ENCODE measurements at regions not wholly inside any gene's neighbourhood (a gene's known extent, or its start where the extent isn't known, plus 50 kb on each side); places are given as distances from the start of the nearest gene placed in this dataset.
A peak's percentile ranks its signal among the peaks of the same experiment; 100 is the strongest.

GRCh38 chr10:9305018-9305655 is 1250.6 kb downstream of the GATA3 start:
- TF ChIP-seq, protein P1, sequence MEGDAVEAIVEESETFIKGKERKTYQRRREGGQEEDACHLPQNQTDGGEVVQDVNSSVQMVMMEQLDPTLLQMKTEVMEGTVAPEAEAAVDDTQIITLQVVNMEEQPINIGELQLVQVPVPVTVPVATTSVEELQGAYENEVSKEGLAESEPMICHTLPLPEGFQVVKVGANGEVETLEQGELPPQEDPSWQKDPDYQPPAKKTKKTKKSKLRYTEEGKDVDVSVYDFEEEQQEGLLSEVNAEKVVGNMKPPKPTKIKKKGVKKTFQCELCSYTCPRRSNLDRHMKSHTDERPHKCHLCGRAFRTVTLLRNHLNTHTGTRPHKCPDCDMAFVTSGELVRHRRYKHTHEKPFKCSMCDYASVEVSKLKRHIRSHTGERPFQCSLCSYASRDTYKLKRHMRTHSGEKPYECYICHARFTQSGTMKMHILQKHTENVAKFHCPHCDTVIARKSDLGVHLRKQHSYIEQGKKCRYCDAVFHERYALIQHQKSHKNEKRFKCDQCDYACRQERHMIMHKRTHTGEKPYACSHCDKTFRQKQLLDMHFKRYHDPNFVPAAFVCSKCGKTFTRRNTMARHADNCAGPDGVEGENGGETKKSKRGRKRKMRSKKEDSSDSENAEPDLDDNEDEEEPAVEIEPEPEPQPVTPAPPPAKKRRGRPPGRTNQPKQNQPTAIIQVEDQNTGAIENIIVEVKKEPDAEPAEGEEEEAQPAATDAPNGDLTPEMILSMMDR (IDR thresholded peaks at IDR 0.05; ENCODE audit: low read depth, low read length, poor library complexity, severe bottlenecking) = peak; percentile 51
- TF ChIP-seq EZH2phosphoT487 (IDR thresholded peaks at IDR 0.05; ENCODE audit: borderline replicate concordance, low read length) = no peak

All from DOHH2 (cell line).